Erythroblast (primary cell): ENCODE measurements at regions not wholly inside any gene's neighbourhood (a gene's known extent, or its start where the extent isn't known, plus 50 kb on each side); places are given as distances from the start of the nearest gene placed in this dataset.

Experiments
- GATA1 ChIP-seq: IDR thresholded peaks from 2 replicates; pipeline ENCODE4 v1.6.1; 2011; ENCODE audit warnings: low read depth, mild to moderate bottlenecking, control low read depth, low read length, moderate library complexity
- POLR2A ChIP-seq: IDR thresholded peaks from 2 replicates; pipeline ENCODE4 v1.6.1; 2011; ENCODE audit warnings: mild to moderate bottlenecking, low read length

GRCh38 chr2:207318181-207318628, 152.5 kb upstream of the KLF7 start:
- TF ChIP-seq POLR2A (no peak), GATA1 (no peak)
